Psoas muscle (tissue), 7 donors: ENCODE measurements at regions not wholly inside any gene's neighbourhood (a gene's known extent, or its start where the extent isn't known, plus 50 kb on each side); places are given as distances from the start of the nearest gene placed in this dataset.

Source experiments
- ATAC-seq, 4 donors: fragments of 200-7000 bp; cut with Tn5 transposase; one replicate each; pipeline ENCODE4 v1.9.1; 2020; ENCODE audit warnings: moderate library complexity in 3 of 4, mild to moderate bottlenecking in 2 of 4
- DNase-seq, 2 donors: peaks; one replicate each; pipeline ENCODE4 v3.0.0-alpha.2; 2020
- H3K27ac ChIP-seq: fragments of 200-600 bp; one replicate; pipeline ENCODE4 v1.8.0; 2022
- H3K27me3 ChIP-seq, 3 donors: fragments of 200-600 bp in 1 of 3; one replicate each; pipeline versions ENCODE4 v1.6.1 to v1.8.0; 2013 to 2022; ENCODE audit warnings: low read length in 2 of 3, mild to moderate bottlenecking in 2 of 3, moderate library complexity in 1 of 3; ENCODE audit not compliant: insufficient read depth in 3 of 3
- H3K36me3 ChIP-seq, 2 donors: fragments of 200-600 bp in 1 of 2; one replicate each; pipeline versions ENCODE4 v1.6.1 to v1.8.0; 2013 to 2022; ENCODE audit warnings: low read depth in 1 of 2, mild to moderate bottlenecking in 1 of 2, moderate library complexity in 1 of 2; ENCODE audit not compliant: insufficient read depth in 1 of 2
- H3K4me1 ChIP-seq: fragments of 200-600 bp; one replicate; pipeline ENCODE4 v1.8.0; 2022
- H3K4me3 ChIP-seq: fragments of 200-600 bp; one replicate; pipeline ENCODE4 v1.8.0; 2022; ENCODE audit warnings: mild to moderate bottlenecking
- H3K9me3 ChIP-seq: fragments of 200-600 bp; one replicate; pipeline ENCODE4 v1.8.0; 2022
- WGBS, 3 donors: extraction: QIAGEN DNeasy Blood & Tissue Kit; methylation state at CpG; one replicate each; pipeline versions ENCODE4 v1.1.6 to v1.1.7; 2013; 5-methylcytosine and 5-hydroxymethylcytosine counted together
- intact Hi-C, 2 donors: fragments of 100-400 bp; cut with DNase I; formaldehyde crosslinking; loops; one replicate each; pipeline versions ENCODE4 v1.11.0 to v1.14.2; 2022
- TF ChIP-seq, protein P1 (sequence below): fragments of 200-600 bp; IDR thresholded peaks from one replicate; pipeline ENCODE4 v1.8.0; 2022; ENCODE audit warnings: antibody characterized with exemption
- donor health status: healthy with polysubstance abuse.
- donor health status: DM: no; HTN: no; CAD: no; lungs with moderate emphysema.
- donor health status: Bipolar disorder and iron deficiency.
- donor health status: healthy.
- donor health status: DM: yes; HTN: yes; CAD: no.
- donor health status: DM: no; HTN: no; CAD: no.
- donor health status: DM: yes; HTN: yes; CAD: no.

DNA sequence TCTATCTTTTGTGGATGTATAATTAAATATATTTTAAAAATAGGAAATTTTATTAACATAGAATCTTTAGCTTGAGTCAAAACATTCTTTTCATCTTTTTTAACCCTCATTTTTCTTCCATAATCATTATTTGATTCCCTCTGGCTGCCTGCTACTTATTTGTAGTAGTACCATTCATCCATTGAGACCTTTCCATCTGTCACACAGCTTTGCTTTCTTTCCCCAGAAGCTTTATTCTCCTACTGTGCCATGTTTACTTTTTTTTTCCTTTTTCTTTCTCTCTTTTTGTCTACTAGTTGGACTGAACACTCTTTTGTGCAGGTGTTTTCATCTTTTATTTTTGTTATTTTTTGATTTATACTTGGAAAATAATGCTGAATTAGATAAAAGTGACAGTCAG lies 522.6 kb upstream of the MMS22L start:
- H3K27me3 ChIP-seq = no peaks in the 10 kb centered on the region
- TF ChIP-seq, protein P1, sequence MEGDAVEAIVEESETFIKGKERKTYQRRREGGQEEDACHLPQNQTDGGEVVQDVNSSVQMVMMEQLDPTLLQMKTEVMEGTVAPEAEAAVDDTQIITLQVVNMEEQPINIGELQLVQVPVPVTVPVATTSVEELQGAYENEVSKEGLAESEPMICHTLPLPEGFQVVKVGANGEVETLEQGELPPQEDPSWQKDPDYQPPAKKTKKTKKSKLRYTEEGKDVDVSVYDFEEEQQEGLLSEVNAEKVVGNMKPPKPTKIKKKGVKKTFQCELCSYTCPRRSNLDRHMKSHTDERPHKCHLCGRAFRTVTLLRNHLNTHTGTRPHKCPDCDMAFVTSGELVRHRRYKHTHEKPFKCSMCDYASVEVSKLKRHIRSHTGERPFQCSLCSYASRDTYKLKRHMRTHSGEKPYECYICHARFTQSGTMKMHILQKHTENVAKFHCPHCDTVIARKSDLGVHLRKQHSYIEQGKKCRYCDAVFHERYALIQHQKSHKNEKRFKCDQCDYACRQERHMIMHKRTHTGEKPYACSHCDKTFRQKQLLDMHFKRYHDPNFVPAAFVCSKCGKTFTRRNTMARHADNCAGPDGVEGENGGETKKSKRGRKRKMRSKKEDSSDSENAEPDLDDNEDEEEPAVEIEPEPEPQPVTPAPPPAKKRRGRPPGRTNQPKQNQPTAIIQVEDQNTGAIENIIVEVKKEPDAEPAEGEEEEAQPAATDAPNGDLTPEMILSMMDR = no peak
- ATAC-seq (no peak), DNase-seq (no peak)
- intact Hi-C loops = no loop called here
- H3K36me3 ChIP-seq = no peaks in the 10 kb centered on the region
- no peaks in the 10 kb centered on the region for H3K9me3 ChIP-seq
- no peak overlapping the region for H3K4me3 ChIP-seq
- no peaks in the 10 kb centered on the region for H3K4me1 ChIP-seq
- H3K27ac ChIP-seq = no peak overlapping the region

DNA sequence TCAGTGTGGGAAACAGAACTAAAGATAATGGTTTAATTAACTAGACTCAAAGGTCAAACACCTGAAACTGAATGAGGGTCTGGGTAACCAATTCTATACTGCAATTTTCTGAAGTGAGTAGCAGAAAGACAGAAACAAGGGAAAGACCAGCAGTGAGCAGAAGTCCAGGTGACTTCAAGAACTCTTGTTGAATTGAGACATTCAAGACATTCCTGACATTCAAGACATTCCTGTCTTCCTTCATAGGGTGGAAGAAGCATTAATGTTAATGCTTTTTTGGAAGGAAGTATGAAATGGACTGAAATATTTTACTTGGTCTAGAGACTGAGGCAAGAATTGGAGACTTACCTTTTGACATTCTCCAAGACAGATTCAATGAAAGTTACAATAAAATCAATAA lies 529.9 kb upstream of the MMS22L start:
- intact Hi-C loops = no loop called here
- H3K36me3 ChIP-seq = no peaks in the 10 kb centered on the region
- DNase-seq (no peak), ATAC-seq (no peak)
- no peak overlapping the region for H3K27ac ChIP-seq
- no peaks in the 10 kb centered on the region for H3K9me3 ChIP-seq
- H3K4me1 ChIP-seq = no peaks in the 10 kb centered on the region
- no peaks in the 10 kb centered on the region for H3K27me3 ChIP-seq
- H3K4me3 ChIP-seq = no peak overlapping the region
- TF ChIP-seq, protein P1 = no peak

DNA sequence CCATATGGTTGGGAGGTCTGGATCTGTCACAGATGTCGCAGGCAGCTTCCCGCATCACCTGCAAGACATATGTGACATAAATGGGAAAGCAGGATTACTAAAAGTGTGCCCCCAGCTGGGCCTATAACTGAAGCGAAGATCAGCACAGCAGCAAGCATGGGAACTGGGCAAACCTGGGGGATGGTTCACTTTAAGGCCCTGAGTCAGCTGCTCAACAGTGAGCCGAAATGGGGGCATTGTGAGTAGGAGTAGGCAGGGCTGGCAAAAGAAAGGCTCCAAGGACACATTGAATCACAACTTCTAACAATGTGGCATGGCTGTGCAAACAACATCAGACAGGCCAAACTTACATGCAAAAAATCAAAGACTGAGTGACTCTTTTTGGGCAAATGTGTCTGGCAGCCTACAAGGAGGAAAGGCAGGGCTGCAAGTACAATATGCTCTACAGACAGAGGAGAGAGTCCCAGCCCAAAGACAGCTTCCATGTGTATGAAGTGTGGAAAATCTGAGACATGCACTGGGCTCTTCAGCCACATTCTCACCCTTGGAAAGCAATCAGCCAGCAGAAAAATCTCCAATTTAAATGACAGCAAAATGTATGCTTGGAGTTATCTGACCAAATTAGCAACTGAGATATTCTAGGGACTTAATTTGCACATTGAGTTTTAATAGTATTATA lies 531.0 kb upstream of the MMS22L start:
- intact Hi-C loops = no loop called here

DNA sequence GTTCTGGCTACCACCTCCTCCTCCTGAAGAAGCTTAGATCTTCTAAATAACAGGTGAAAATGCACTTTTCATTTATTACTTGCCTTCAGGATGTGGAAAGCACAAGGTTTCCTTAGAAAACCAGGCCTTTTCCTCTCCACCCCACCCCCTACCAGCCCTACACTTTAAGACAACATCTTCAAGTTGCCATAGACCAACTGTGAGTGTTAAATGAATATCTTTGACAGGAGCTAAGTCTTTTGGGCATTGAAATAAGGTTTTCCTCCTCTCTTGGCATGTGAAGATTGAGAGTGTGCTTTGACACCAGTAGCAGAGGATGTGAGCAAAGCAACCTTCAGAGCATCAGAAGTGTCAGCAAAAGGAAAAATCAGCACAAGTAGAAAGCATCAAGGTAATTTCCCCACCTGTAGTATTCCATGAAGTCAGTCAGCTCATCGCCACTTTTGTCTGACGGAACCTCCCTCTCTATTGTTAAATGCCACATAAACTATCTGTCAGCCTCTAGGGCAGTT lies 532.3 kb upstream of the MMS22L start:
- Histone ChIP-seq H3K27ac (no peak overlapping the region), H3K4me3 (no peak overlapping the region), H3K36me3 (no peaks in the 10 kb centered on the region), H3K27me3 (no peaks in the 10 kb centered on the region), H3K4me1 (no peaks in the 10 kb centered on the region), H3K9me3 (no peaks in the 10 kb centered on the region)
- TF ChIP-seq, protein P1 = no peak
- ATAC-seq (no peak), DNase-seq (no peak)
- intact Hi-C loops = no loop called here
- 48 to 75% (median 67%) methylated on average over 2 of the region's 2 CpGs for WGBS, 3 donors

More for the DNA sequence above, 531.0 kb upstream of the MMS22L start:
- no peak overlapping the region for H3K4me3 ChIP-seq
- H3K27ac ChIP-seq = no peak overlapping the region
- WGBS, 3 donors = 72 to 74% (median 74%) methylated on average over 4 of the region's 4 CpGs
- H3K4me1 ChIP-seq = no peaks in the 10 kb centered on the region
- no peaks in the 10 kb centered on the region for H3K27me3 ChIP-seq
- no peaks in the 10 kb centered on the region for H3K9me3 ChIP-seq
- H3K36me3 ChIP-seq = no peaks in the 10 kb centered on the region
- TF ChIP-seq, protein P1 = no peak
- no peak for ATAC-seq
- DNase-seq = no peak

DNA sequence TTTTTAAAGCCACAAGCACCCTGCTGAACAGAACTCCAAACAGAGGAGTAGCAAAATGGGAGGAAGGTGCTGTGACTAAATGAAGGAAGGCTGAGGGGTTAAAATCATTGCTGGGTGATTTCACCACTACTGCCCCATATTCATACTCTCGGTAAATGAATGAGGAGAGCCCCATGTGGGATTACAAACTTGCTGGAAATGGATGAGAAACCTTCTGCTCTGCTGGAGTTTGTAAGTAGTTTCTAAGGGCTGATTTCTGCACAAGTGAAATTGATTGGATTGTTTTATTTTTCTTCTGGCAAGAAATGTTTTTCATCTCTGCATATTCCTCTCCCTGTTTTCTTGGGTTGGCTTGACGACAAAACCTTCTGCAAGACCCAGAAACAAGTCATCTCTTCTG lies 533.5 kb upstream of the MMS22L start:
- DNase-seq (no peak), ATAC-seq (no peak)
- no peak overlapping the region for H3K27ac ChIP-seq
- no peak overlapping the region for H3K4me3 ChIP-seq
- WGBS, 3 donors = 59 to 66% (median 64%) methylated on average over 2 of the region's 2 CpGs
- intact Hi-C loops = no loop called here
- no peaks in the 10 kb centered on the region for H3K36me3 ChIP-seq
- no peaks in the 10 kb centered on the region for H3K4me1 ChIP-seq
- TF ChIP-seq, protein P1 = no peak
- H3K9me3 ChIP-seq = no peaks in the 10 kb centered on the region
- H3K27me3 ChIP-seq = no peaks in the 10 kb centered on the region
